NCI-H2029 treated with DMSO at 0.1 percent for 48 hours (cell line): ENCODE measurements at regions not wholly inside any gene's neighbourhood (a gene's known extent, or its start where the extent isn't known, plus 50 kb on each side); places are given as distances from the start of the nearest gene placed in this dataset.
"Not testable (repeated sequence)": the region's sequence is repeated elsewhere in the genome, so short reads cannot be mapped to it uniquely, and the experiment has no call there.

Experiments
- DNase-seq: peaks from one replicate; lab custom pipeline; 2025; lab: John Stamatoyannopoulos, UW

DNA sequence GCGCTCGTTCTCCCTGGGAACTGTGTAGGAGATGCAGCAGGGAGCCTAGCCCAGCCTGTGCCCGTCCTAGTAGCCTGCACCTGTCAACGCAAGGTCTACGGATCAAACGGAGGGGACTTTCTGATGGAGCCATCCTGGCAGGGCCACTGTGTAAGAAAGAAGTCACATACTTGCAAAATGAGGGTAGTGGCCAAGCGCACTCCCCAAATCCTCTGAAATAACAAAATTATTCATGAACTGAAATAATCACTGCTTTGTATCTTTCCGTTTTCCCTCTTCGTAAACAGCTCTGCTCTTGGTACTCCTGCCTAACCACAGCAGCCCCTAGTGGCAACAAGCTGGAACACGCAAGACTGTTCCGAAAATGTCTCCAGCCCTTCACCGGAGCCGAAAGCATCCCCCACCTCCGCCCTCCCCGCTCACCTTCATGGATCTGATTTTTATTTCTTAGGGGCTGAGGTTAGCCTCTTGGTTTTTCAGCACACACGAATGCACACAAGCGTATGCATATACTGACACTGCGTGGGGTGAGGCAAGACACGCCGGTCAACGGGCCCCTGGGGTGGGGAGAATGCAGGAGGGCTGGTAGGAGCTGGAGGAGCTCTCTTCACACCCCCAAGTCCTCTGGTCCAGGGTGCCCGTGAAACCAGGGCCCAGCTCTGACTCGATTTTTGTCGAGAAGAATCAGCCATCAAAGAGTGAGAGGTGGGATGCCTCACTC, 100.8 kb downstream of the ABCC12 start:
- peak; percentile 3 for DNase-seq

DNA sequence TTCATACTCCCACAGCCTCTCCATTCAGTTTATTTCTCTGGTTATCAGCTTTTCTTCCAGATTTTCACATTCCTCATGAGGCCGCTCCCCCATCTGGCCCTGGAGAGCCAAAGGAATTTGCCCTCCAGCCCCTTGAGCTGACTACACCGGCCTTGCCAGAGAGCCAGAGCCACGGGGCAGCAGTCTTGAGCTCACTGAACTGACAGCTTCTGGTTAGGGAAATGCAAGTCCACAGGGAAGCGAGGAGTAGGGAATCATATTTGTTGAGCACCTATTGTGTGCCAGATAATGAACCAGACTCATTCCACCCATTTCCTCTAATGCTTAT, 102.4 kb downstream of the ABCC12 start:
- no peak for DNase-seq

DNA sequence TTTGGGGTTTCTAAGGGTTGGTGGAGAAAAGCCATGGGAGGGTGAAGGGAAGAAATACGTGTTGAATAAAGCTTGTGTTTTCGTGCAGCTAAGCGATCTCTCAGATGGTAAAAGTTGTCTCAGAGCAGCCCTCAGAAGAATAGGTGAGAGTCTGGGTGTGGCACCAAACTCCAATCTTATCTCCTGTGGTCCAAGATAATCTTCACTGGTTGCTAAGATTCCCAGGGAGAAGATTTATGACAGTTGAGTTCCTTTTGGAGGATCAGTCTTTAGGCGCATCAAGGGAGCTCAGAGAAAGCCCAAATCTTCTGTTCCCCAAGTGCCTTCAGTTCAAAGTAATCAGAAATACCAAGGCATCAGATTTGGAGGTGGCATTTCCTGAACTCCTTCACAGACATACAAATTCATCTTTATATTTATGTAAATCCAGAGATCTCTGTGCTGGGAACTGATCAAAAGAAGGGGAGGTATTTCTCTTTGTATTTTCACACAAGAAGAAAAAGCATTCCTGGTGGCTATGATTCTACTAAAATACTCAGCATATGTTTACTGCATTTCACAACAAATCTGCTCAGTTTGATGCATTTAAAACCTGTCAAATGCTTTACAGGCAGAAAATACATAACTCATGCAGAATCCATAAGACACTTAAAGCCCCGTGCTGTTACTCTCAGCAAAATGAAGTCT, 102.9 kb downstream of the ABCC12 start:
- no peak for DNase-seq

DNA sequence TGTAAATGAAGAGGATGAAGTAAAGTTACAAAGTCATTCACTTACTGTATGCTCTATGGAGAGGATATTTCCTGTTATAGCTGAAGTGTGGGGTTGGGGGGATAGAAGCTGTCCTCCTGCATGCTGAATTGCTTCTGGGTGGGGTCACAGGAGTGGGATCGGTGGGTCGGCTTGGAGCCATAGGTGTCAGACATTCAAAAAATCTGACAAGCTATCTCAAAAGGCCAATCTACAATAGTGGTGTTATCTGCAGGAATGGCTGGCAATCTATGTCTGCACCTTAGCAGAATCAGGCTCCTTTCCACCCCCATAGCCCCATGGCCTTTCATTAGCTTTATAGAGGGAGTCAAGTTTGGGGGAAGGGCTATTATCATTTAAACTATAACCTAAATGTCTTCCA, 104.9 kb downstream of the ABCC12 start:
- DNase-seq: no peak

DNA sequence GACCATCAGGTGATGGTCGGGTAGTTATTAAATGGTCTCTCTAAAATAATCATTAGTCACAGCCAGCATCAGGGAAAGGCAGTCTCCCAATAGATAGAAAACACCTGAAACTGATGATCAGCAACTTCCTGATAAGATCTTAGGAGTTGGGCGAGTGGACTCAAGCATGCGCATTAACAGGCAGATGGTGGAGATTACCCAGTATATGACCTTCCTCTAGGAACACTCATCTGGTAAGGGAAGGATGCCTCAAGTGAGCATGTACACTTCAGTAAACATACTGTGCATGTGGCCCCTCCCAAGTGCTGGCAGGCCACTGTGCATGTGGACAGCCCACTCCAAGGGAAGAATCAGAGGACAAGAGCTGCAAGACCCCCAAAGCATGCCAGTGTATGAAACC, 105.9 kb downstream of the ABCC12 start:
- DNase-seq: no peak

DNA sequence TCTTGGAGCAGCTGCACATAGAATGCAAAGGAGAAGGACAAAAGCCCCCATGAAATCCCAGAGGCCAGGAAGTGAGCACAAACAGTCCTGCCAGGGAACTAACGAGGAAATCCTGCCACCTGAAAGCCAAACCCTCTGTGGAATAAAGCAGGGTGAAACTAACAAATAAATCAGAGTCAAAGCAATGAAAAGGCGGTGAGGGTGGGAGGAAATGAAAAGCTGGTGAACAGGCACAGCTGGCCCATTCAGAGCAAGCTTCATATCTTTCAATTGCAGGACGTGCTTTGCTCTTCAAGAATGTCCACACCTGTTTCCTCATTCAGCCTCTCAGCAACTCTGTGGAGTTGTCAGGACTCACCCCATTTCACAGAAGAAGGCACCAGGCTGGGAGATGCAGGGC, 108.1 kb downstream of the ABCC12 start:
- DNase-seq: no peak

DNA sequence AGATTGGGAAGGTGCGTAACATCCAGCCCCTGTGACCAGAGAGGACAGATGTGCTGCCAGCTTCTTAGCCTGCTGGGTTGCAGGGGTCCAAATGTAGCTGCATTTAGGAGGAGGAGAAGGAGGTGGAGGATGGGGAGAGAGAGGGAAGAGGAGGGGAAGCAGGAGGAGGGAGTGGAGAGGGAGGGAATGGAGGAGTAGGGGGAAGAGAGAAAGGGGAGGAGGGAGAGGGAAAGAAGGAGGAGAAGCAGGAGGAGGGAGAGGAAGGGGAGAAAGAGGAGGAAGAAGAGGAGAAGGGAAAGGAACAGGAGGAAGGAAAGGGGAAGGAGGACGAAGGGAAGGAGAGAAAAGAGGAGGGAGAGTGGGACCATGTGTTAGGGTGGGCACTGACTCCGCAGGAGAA, 108.6 kb downstream of the ABCC12 start:
- DNase-seq: no peak

DNA sequence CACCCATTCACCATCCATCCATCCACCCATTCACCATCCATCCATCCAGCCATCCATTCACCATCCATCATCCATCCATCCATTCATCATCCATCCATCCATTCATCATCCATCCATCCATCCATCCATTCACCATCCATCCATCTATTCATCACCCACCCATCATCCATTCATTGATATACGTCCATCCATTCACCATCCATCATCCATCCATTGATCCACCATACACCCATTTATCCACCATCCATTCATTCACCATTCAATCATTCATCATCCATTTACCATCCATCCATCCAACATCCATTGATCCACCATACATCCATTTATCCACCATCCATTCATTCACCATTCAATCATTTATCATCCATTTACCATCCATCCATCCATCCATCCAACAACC, 111.7 kb downstream of the ABCC12 start:
- no peak for DNase-seq

DNA sequence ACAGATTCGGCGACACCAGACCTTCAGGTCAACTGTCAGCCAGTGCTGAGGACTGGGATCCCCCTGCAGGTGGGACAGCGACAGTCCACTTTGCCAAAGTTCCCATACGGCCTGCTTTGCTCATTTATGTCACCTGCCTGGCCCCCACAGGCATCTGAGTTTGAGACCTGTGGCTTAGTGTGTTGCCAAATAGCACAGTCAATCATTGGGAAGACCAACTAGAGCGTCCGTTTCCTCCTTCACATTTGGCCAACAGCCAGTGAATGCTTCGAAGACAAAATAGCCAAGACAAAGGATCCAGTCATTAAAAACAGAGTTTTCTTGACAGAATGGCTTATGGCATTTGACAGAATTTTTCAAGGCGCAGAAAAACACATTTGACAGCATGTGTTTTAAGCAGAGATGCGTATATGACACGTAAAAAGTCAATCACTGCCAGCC, 113.8 kb downstream of the ABCC12 start:
- DNase-seq: peak; percentile 6

DNA sequence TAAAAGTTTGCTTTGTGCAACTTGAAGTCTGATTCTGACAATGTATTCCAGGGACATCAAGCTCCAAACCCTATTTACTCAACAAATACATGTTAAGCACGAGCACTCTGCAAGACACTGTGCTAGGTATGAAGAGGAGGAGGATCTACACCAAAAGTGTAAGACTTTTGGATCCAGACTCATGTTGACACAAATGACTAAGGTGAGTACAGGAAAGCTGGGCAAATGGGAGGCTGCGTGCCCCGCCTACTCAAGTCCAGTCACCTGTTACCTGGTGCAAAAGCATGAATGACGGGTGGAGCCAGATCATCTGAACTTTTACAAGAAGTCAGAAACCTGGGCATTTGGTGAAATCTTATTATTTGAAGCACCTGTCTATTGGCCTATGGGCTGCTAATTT, 120.7 kb downstream of the ABCC12 start:
- DNase-seq: no peak

DNA sequence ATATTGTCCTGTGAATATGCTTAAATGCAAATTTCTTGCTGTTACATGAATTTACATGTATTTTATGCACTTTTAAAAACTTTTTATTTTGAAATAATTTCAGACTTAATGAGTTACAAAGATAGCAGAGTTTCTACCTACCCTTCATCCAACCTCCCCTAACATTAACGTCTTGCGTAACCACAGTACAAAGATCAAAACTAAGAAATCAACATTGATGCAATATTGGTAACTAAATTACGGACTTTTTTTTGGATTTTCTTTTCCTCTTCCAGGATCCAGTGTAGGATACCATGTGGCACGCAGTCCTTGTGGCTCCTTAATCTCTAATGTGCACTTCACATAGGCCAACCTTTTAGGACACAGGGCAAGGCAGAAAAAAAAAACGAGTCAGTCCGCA, 124.9 kb downstream of the ABCC12 start:
- DNase-seq: no peak

DNA sequence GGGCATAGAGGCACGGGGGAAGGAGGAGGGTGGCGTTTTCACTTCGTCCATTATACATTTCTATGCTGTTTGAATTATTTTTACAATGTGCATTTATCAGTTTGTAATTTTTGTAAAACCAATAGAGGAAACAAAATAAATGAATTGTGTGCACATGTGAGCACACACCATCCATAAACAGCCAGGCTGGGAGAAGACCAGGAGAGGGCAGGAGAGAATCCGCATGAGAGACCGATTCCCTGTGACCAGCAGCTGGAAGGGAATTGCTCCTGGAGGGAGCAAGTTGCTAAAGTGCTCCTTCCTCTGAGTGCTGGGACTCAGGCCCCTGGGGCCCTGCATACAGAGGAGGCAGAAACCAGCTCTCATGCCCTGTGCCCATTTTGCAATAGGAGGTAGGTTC, 126.0 kb downstream of the ABCC12 start:
- no peak for DNase-seq

DNA sequence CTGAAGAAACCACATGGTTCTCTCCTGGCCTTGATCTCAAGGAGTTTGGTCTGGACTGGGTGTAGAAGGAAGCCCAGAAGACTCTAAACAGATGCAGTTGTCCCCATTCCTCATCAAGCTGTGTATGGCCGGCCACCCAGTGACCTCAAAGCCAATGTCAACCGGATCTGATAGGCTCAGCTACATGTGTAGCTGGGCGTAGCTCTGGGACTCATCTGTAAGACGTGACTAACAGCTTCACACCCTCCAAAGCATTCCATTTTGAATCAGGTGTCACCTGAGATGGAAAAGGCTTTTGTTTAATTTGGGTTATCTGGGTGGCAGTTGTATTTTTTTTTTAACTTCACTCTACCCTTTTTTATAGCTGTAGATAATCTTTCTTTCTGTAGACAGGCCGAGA, 130.4 kb downstream of the ABCC12 start:
- DNase-seq: no peak

DNA sequence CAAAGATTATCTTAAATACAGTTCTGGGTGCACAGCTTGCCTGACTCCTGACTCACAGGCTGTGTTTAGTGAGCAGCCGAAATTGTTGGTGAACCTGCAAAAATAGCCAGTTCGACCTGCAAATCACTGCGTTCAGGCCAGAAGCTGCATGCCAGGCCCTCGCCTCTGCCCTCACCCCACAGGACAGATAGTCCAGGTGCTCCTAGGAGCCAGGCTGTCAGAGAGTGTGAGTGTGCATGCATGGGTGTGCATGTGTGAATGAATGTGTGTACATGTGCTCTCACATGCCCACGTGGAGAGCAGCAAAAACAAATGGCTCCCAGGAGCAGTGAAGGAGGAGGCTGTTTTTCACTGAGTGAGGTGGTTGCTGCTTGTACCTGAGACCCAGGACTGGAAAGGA, 131.8 kb downstream of the ABCC12 start:
- no peak for DNase-seq

DNA sequence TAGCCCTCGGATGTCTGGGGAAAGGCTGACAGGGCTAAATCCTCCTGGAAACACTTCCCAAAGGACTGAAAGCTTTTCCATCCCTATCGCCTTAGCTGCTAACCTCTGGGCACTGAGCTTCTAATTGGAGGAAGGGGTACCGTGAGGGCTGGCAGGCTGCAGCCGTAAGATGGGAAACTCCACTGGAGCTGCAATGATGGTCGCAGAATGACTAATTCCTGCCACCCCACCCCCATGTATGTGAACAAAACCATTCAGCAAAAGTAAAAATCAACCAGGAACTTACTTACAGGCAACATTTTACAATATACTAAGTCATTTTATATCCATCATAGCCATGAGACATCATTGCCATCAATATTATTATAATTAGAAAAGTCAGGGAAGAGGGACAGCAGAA, 133.3 kb downstream of the ABCC12 start:
- DNase-seq: no peak

DNA sequence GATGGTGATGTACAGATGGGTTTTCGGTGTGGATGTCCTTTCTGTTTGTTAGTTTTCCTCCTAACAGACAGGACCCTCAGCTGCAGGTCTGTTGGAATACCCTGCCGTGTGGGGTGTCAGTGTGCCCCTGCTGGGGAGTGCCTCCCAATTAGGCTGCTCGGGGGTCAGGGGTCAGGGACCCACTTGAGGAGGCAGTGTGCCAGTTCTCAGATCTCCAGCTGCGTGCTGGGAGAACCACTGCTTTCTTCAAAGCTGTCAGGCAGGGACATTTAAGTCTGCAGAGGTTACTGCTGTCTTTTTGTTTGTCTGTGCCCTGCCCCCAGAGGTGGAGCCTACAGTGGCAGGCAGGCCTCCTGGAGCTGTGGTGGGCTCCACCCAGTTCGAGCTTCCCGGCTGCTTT, 135.2 kb downstream of the ABCC12 start:
- DNase-seq: not testable (repeated sequence)

DNA sequence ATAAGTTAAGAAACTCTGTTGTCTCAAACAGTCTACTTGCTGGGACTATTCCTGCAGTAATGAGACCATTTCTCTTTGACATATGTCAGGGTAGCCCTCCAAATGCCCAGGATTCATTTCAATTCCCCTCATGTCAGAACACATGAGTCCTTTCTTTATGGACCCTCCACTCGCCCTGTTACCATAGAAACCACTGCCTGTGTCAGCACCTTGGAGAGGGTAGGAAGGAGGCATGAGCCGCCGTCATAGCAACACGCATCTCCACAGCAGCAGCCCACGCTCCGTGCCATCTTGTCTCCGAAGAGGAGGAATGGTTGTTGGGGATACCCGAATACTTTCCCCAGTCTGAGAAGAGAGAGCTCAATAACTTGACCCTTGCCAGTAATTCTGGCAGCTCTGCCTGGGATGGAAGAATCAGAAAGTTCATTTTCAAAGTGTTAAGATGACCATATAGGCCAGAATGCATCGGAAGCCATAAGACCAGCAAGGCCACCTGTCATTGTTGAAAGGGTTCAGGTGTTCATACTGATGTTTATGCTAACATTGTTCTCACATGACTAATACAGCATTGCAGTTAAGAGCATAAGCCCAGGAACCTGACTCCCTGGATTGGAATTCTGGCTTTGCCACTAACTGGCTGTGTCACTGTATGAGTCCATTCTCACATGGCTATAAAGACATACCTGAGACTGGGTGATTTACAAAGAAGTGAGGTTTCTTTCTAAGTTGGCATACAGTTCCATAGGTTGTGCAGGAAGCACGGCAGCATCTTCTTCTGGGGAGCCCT, 141.3 kb downstream of the ABCC12 start:
- no peak for DNase-seq

DNA sequence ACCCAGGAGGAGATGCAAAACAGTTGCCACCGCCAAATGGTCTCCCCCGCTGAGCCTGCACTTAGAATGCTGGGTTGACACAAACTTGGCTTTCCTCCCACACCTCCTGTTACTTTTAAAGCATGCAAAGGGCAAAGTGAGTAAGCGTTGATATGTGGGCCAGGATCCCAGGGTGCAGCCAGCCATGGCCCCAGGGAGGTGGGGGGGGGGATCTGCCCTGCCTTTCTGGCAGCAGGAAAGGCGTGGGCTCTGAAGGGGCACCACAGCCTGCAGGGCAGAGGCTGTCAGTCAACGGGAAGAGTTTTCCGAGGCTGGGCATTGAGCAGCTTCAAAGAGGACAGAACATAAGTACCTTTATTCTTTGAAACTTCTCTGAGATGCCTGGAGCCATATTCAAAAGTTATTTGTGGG, 142.3 kb downstream of the ABCC12 start:
- DNase-seq: no peak

DNA sequence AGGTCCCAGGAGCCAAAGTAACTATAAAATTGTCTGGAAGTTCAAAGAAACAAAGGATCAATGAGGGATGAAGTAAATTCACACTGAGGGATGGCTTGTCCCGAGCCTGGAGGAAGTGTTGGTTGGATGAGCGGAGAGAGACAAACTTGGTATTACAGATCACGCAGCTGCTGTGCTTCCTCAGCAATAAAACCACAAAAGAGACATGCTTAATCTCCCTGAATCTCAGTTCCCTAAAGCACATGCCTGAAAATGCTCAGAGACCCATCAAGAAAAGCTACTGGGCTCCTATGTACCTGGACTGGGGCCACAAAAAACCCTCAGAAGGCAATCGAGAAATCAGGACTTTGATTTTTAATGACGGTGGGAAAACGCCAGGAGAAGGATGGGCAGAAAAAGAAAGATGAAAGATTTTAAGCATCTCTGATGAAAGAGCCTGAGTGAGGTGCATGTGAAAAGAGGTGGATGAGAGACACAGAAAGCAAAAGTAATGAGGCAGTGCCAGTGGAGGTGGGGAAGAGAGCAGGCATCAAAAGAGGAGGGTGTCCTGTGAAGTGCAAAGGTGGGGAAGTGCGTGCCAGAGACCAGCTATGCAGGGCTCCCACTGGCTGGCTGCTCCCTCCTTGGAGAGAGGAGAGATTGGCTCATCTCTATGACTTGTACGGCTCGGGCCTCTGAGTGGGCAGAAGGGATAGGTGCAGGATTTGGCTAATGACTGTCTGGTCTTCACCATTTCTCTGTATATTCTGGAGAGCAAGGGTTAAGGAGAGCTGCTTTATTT, 143.7 kb downstream of the ABCC12 start:
- no peak for DNase-seq

DNA sequence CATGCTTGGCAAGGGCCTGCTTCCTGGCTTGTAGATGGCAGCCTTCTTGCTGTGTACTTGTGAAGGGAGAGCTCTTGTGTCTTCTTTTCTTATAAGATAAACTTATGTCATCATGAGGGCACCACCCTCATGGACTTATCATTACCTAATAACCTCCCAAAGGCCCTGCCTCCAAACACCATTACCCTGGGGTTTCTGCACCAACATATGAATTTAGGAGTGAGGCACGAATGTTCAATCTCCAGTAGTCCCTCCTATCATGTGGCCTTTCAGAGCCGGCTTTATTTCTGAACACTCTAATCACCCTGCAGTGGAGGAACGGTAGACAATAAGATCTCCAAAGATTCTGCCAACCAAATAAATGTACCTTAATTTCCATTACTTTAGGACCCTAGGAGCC, 144.3 kb downstream of the ABCC12 start:
- DNase-seq: no peak

DNA sequence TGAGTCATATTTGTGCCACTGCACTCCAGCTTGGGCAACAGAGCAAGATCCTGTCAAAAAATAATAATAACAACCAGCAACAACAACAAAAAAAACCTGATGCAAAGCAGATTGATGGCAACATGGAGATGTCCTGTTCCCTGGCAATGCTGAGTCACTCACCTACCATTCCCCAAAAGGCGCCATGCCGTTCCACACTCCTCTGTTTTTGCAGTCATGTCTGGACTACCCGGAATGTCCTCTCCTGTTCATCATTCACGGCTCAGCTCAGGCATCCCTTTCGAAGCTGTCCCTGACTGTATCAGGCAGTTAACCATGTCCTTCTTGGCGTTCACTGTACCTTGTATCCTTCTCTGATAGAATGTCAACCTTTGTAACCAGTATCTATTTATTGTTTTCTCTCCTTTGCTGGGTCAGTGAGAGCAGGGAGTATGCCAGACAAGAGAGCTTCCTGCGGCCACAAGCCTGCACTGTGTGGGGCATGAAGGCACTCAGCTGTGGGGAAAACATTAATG, 147.7 kb downstream of the ABCC12 start:
- no peak for DNase-seq

DNA sequence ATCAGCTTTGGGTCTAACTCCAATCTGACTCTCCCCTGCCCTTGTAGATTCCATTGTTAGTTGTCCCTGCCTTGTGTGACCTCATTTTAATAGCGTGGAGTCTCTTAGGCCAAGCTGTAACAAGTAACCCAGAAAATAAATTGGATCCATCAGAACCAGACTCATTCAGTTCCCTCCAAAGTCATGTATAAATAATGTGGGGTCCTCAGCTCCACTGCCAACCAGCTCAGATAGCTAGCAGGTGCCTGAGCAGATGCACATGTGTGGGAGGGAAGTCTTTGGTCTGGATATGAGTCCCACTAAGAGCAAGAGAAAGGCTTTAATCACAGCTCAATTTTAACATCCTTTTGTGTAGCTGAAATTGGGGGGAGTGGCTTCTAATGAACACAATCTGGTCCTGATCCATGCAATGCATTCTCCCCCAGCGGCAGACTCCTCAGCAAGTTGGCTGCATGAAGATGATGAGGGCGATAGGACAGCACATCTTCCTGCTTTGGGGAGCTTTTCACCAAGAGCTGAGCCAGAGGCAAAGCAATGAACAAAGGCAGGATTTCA, 151.6 kb downstream of the ABCC12 start:
- no peak for DNase-seq
